ENCODE measurements at regions not wholly inside any gene's neighbourhood (a gene's known extent, or its start where the extent isn't known, plus 50 kb on each side); places are given as distances from the start of the nearest gene placed in this dataset.

DNA sequence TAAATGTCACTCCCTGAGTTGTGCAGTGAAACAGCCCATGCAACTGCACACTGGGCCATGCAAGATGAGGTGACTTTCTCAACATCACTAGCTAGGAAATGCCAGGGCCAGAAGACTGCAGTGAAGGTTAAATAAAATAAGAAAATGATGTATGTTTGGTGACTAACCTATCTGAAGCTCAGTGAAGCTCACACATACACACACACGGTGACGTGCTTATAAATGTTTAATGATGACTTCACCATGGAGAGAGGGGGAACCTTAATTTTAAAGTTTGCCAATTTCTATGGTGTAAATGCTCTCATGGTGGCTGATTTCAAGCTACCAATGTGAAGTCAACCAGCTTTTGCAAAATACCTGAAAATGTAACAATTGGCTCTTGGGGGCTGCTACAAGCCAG, 166.4 kb downstream of the MAF start:
- TF ChIP-seq EZH2 (IDR thresholded peaks at IDR 0.05; ENCODE audit: borderline replicate concordance, low read length) = no peak
- no peak for TF ChIP-seq CTCF (IDR thresholded peaks at IDR 0.05; ENCODE audit: low read length)
